Calu3 (cell line): ENCODE measurements at regions not wholly inside any gene's neighbourhood (a gene's known extent, or its start where the extent isn't known, plus 50 kb on each side); places are given as distances from the start of the nearest gene placed in this dataset.

Source experiments
- BruUV-seq: library from RNA; stranded (reverse); fragments of 400-500 nt; replicated peaks from 2 replicates; lab custom pipeline; 2021; lab: Mats Ljungman, UMichigan
- CTCF ChIA-PET: fragments of 300-600 bp; sonication (Branson Sonifier 250); formaldehyde crosslinking; loops from one replicate; lab custom pipeline; 2022; ENCODE audit warnings: antibody characterized with exemption; lab: Charles Lee
- DNase-seq: peaks from one replicate; pipeline ENCODE4 v3.0.0; 2022
- H3K27ac Mint-ChIP-seq: one replicate; pipeline ENCODE4 v1.8.0; 2022; ENCODE audit warnings: mixed read lengths; ENCODE audit not compliant: unreplicated experiment
- H3K27me3 Mint-ChIP-seq: one replicate; pipeline ENCODE4 v1.8.0; 2022; ENCODE audit warnings: mixed read lengths; ENCODE audit not compliant: unreplicated experiment
- H3K36me3 Mint-ChIP-seq: one replicate; pipeline ENCODE4 v1.8.0; 2022; ENCODE audit warnings: mild to moderate bottlenecking, moderate library complexity, mixed read lengths; ENCODE audit not compliant: insufficient read depth, unreplicated experiment
- H3K4me1 Mint-ChIP-seq: one replicate; pipeline ENCODE4 v1.8.0; 2022; ENCODE audit warnings: mild to moderate bottlenecking, low read depth, mixed read lengths; ENCODE audit not compliant: unreplicated experiment
- H3K4me3 Mint-ChIP-seq: one replicate; pipeline ENCODE4 v1.8.0; 2022; ENCODE audit warnings: mild to moderate bottlenecking, low read depth, moderate library complexity, mixed read lengths; ENCODE audit not compliant: unreplicated experiment
- H3K9me3 Mint-ChIP-seq: one replicate; pipeline ENCODE4 v1.8.0; 2022; ENCODE audit warnings: low read depth, mixed read lengths; ENCODE audit not compliant: unreplicated experiment
- intact Hi-C: fragments of 100-400 bp; cut with micrococcal nuclease; formaldehyde crosslinking; loops from one replicate; pipeline ENCODE4 v1.10.0; 2022; ENCODE audit not compliant: unreplicated experiment
- TF ChIP-seq, protein P1 (sequence below): fragments of 200-600 bp; IDR thresholded peaks from one replicate; pipeline ENCODE4 v1.8.0; 2022; ENCODE audit warnings: antibody characterized with exemption; ENCODE audit not compliant: unreplicated experiment

- Mint-ChIP-seq H3K27me3 (no peaks in the 10 kb centered on the region), H3K36me3 (no peaks in the 10 kb centered on the region), H3K9me3 (no peaks in the 10 kb centered on the region), H3K27ac (no peak overlapping the region), H3K4me1 (peaks cover 27% of the 10 kb centered on the region), H3K4me3 (no peak overlapping the region)
- TF ChIP-seq, protein P1, sequence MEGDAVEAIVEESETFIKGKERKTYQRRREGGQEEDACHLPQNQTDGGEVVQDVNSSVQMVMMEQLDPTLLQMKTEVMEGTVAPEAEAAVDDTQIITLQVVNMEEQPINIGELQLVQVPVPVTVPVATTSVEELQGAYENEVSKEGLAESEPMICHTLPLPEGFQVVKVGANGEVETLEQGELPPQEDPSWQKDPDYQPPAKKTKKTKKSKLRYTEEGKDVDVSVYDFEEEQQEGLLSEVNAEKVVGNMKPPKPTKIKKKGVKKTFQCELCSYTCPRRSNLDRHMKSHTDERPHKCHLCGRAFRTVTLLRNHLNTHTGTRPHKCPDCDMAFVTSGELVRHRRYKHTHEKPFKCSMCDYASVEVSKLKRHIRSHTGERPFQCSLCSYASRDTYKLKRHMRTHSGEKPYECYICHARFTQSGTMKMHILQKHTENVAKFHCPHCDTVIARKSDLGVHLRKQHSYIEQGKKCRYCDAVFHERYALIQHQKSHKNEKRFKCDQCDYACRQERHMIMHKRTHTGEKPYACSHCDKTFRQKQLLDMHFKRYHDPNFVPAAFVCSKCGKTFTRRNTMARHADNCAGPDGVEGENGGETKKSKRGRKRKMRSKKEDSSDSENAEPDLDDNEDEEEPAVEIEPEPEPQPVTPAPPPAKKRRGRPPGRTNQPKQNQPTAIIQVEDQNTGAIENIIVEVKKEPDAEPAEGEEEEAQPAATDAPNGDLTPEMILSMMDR, result no peak
- intact Hi-C loops, result no loop called here
- CTCF ChIA-PET, result interaction anchor here (0.6 kb wide), 1 partner anchor 1336 kb away, joined by 7 read pairs; no protein-coding TSS in a partner anchor
- no TSS peak for BruUV-seq
- DNase-seq, result no peak
Measured at GRCh38 chr3:188062216-188062615, 91.7 kb upstream of the LPP start.

DNA sequence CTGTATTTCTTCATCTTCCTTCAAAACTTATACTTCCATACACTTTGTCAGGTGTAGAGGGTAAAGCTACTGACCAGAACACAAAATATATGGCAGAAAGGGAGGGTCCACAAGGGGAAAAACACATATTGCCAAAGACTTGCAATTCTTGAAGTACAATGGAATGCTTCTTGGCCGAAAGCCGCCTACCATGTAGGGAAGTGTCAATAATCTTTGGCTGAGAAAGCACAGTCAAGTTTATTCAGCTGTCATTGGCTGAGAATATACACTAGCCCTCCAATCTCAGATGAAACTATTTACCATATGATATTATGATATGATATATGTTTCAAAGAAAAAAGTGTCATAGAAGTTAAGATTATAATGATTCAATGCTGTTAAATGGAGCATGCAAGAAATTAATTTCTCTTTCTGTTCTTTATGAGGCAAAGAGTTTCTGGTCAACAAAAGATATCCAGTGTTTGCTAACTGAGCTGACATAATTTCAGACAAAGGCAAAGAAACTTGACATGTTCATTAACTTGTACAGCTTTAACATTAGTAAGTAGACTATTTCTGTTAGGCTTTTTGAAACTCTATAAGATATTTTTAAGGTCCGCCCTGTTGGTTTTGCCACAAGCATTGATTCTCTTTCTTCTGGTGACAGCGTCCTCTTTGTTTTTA, 89.0 kb upstream of the LPP start:
- TF ChIP-seq, protein P1, result no peak
- intact Hi-C loops, result no loop called here
- no TSS peak for BruUV-seq
- no peaks in the 10 kb centered on the region for H3K36me3 Mint-ChIP-seq
- no peaks in the 10 kb centered on the region for H3K27me3 Mint-ChIP-seq
- no peak overlapping the region for H3K4me3 Mint-ChIP-seq
- CTCF ChIA-PET, result interaction anchor here (0.7 kb wide), 1 partner anchor 117 kb away, joined by 4 read pairs; no protein-coding TSS in a partner anchor
- no peak overlapping the region for H3K27ac Mint-ChIP-seq
- peaks cover 26% of the 10 kb centered on the region for H3K4me1 Mint-ChIP-seq
- H3K9me3 Mint-ChIP-seq, result no peaks in the 10 kb centered on the region
- DNase-seq, result no peak

DNA sequence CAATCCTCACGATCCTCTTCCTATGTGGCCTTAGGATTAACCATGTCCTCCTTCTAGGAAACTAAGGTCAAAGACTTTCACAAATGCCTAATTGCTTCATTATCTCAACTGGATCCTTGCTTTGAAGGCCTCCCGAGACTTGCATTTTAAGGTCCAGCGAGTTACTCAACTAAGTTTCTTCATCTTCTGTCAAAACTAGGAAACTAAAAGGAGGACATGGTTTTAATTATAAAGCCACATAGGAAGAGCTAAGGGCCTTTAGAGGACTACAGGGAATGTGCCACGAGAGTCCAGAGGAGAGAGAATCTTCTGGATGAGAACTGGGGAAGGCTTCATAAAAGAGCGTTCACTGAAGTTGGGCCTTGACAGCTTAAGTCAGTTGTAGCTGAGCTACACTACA, 87.8 kb upstream of the LPP start:
- no peaks in the 10 kb centered on the region for H3K27me3 Mint-ChIP-seq
- H3K27ac Mint-ChIP-seq, result no peak overlapping the region
- H3K9me3 Mint-ChIP-seq, result no peaks in the 10 kb centered on the region
- intact Hi-C loops, result no loop called here
- no TSS peak for BruUV-seq
- CTCF ChIA-PET, result interaction anchor here (0.6 to 0.7 kb wide), 2 partner anchors 25 to 243 kb away, joined by 3 to 5 read pairs; no protein-coding TSS in a partner anchor
- DNase-seq, result no peak
- H3K36me3 Mint-ChIP-seq, result no peaks in the 10 kb centered on the region
- TF ChIP-seq, protein P1, result no peak
- peaks cover 14% of the 10 kb centered on the region for H3K4me1 Mint-ChIP-seq
- no peak overlapping the region for H3K4me3 Mint-ChIP-seq

- CTCF ChIA-PET, result no interaction called here
- Mint-ChIP-seq H3K36me3 (no peaks in the 10 kb centered on the region), H3K27ac (no peak overlapping the region), H3K9me3 (no peaks in the 10 kb centered on the region), H3K4me1 (peaks cover 8% of the 10 kb centered on the region), H3K4me3 (no peak overlapping the region), H3K27me3 (no peaks in the 10 kb centered on the region)
- intact Hi-C loops, result no loop called here
- no TSS peak for BruUV-seq
- TF ChIP-seq, protein P1, result no peak
- DNase-seq, result no peak
Measured at GRCh38 chr3:188067932-188068331, 86.0 kb upstream of the LPP start.
